ENCODE measurements at regions not wholly inside any gene's neighbourhood (a gene's known extent, or its start where the extent isn't known, plus 50 kb on each side); places are given as distances from the start of the nearest gene placed in this dataset.

GRCh38 chr2:129740504-129740903, 239.0 kb upstream of the RAB6C start:
- TF ChIP-seq POLR2AphosphoS5 (IDR thresholded peaks at IDR 0.05) (no peak), CTCF (IDR thresholded peaks at IDR 0.05) (no peak), EP300 (IDR thresholded peaks at IDR 0.05) (no peak), POLR2A (IDR thresholded peaks at IDR 0.05) (no peak)

All from gastroesophageal sphincter (tissue), 3 donors.